GM12872 (cell line): ENCODE measurements at regions not wholly inside any gene's neighbourhood (a gene's known extent, or its start where the extent isn't known, plus 50 kb on each side); places are given as distances from the start of the nearest gene placed in this dataset.

ENCODE experiments used
- TF ChIP-seq, protein P1 (sequence below): IDR thresholded peaks from 3 replicates; pipeline ENCODE4 v1.5.1; 2011; ENCODE audit warnings: low read depth, mild to moderate bottlenecking, low read length, moderate library complexity; ENCODE audit not compliant: insufficient read depth

DNA sequence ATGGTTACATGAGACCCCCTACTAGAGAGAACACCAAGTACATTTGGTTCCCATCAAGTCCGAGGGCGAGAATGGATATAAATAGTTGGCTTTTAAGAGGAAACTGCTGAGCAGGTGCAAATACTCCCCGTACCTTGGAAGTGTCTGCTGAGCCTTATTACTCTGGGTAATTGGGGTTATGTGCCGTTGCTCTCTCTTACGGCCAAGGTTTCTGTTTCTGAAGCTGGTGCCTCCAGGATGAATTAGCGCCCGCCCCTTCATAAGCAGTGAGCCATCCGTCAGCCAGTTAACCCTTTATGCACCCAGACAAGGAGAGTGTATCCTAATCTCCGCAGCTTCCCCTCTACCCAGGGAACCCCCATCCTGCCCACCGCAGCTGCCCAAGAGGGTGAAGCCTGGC is 90.4 kb upstream of the AJAP1 start:
- TF ChIP-seq, protein P1, sequence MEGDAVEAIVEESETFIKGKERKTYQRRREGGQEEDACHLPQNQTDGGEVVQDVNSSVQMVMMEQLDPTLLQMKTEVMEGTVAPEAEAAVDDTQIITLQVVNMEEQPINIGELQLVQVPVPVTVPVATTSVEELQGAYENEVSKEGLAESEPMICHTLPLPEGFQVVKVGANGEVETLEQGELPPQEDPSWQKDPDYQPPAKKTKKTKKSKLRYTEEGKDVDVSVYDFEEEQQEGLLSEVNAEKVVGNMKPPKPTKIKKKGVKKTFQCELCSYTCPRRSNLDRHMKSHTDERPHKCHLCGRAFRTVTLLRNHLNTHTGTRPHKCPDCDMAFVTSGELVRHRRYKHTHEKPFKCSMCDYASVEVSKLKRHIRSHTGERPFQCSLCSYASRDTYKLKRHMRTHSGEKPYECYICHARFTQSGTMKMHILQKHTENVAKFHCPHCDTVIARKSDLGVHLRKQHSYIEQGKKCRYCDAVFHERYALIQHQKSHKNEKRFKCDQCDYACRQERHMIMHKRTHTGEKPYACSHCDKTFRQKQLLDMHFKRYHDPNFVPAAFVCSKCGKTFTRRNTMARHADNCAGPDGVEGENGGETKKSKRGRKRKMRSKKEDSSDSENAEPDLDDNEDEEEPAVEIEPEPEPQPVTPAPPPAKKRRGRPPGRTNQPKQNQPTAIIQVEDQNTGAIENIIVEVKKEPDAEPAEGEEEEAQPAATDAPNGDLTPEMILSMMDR, result no peak

- TF ChIP-seq, protein P1, result no peak
Measured at GRCh38 chr1:4565166-4565565, 89.2 kb upstream of the AJAP1 start.

- TF ChIP-seq, protein P1, result no peak
Measured at GRCh38 chr1:4565801-4566449, 88.5 kb upstream of the AJAP1 start.

GRCh38 chr1:4571263-4571662 is 83.1 kb upstream of the AJAP1 start:
- TF ChIP-seq, protein P1, result no peak

GRCh38 chr1:4573526-4573925 is 80.9 kb upstream of the AJAP1 start:
- TF ChIP-seq, protein P1, result no peak

GRCh38 chr1:4581807-4582206 is 72.6 kb upstream of the AJAP1 start:
- TF ChIP-seq, protein P1, result no peak

DNA sequence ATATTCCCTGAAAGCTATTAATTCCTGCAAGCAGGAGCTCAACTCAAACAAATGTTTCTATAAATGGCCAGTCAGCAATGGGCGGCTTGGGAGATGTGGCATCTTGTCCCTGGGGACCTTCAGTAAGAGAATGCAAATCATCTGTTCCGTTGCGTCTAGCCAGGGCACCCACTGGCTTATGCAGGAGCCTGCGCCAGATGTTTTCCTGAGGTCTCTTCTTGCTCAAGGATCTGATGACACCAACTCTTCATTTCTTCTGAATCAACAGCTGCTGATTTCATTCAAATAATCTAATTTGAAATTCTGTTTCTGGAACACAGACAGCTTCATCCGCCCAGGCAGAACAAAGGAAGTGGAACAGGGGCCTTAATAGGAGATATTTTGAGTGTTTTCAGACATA is 70.0 kb upstream of the AJAP1 start:
- TF ChIP-seq, protein P1, result no peak

DNA sequence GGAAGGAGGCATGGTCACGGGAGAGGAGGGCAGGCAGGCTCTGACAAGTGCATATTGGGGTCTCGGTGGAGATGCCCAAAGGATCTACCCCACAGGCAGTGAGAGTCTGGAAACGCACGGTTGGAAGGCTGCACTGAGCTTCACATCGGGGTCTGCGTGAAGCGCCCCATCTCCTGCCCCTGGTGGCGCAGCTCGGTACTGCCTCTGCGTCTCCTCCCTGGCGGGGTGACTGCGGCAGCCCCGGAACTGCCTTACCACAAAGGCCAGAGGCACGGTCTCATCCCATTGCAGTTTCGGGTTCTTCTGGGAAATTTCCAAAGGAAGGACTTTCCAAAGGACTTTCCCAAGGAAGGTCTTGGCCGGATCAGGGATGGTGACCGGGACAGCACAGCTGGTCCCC is 69.2 kb upstream of the AJAP1 start:
- TF ChIP-seq, protein P1, result peak; percentile 85
